HEK293 (cell line): ENCODE measurements at regions not wholly inside any gene's neighbourhood (a gene's known extent, or its start where the extent isn't known, plus 50 kb on each side); places are given as distances from the start of the nearest gene placed in this dataset.

Experiments used
- ZNF2 ChIP-seq: fragments of 450-650 bp; formaldehyde crosslinking; IDR thresholded peaks from 2 replicates; pipeline ENCODE4 v1.5.1; 2016; ENCODE audit warnings: missing biosample characterization, missing genetic modification characterization
- ZNF843 ChIP-seq: fragments of 450-650 bp; formaldehyde crosslinking; IDR thresholded peaks from 2 replicates; pipeline ENCODE4 v1.5.1; 2016; ENCODE audit warnings: missing biosample characterization, missing genetic modification characterization
- TF ChIP-seq, protein P1 (sequence below): fragments of 450-650 bp; formaldehyde crosslinking; IDR thresholded peaks from 2 replicates; pipeline ENCODE4 v1.5.1; 2016; ENCODE audit warnings: missing biosample characterization, missing genetic modification characterization
- TF ChIP-seq, protein P2 (sequence below): fragments of 450-650 bp; formaldehyde crosslinking; conservative IDR thresholded peaks from 2 replicates; pipeline ENCODE4 v1.5.1; 2016; ENCODE audit warnings: low read depth, missing biosample characterization, missing genetic modification characterization

DNA sequence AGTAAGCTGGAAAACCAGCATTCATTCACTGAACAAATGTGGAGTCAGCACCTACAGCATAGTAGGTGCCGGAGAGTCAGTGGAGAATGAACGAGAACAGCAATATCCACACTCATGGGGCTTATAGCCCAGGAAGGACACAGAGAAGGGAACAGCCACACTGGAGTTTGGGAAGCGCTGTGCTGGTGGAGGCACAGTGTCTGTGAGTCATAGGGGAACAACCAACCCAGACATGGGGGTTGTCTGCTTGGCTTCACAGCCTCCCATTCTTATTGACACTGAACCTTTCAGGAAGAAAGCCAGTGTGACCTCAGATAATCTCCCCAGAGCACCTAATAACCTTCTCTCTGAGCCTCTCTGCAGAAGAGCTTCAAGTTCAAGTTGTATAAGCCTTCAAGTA is 56.6 kb upstream of the UBASH3B start:
- TF ChIP-seq, protein P1, sequence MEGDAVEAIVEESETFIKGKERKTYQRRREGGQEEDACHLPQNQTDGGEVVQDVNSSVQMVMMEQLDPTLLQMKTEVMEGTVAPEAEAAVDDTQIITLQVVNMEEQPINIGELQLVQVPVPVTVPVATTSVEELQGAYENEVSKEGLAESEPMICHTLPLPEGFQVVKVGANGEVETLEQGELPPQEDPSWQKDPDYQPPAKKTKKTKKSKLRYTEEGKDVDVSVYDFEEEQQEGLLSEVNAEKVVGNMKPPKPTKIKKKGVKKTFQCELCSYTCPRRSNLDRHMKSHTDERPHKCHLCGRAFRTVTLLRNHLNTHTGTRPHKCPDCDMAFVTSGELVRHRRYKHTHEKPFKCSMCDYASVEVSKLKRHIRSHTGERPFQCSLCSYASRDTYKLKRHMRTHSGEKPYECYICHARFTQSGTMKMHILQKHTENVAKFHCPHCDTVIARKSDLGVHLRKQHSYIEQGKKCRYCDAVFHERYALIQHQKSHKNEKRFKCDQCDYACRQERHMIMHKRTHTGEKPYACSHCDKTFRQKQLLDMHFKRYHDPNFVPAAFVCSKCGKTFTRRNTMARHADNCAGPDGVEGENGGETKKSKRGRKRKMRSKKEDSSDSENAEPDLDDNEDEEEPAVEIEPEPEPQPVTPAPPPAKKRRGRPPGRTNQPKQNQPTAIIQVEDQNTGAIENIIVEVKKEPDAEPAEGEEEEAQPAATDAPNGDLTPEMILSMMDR = no peak
- TF ChIP-seq ZNF843 (tag by site-specific recombination) (no peak), ZNF2 (no peak)
- TF ChIP-seq, protein P2, sequence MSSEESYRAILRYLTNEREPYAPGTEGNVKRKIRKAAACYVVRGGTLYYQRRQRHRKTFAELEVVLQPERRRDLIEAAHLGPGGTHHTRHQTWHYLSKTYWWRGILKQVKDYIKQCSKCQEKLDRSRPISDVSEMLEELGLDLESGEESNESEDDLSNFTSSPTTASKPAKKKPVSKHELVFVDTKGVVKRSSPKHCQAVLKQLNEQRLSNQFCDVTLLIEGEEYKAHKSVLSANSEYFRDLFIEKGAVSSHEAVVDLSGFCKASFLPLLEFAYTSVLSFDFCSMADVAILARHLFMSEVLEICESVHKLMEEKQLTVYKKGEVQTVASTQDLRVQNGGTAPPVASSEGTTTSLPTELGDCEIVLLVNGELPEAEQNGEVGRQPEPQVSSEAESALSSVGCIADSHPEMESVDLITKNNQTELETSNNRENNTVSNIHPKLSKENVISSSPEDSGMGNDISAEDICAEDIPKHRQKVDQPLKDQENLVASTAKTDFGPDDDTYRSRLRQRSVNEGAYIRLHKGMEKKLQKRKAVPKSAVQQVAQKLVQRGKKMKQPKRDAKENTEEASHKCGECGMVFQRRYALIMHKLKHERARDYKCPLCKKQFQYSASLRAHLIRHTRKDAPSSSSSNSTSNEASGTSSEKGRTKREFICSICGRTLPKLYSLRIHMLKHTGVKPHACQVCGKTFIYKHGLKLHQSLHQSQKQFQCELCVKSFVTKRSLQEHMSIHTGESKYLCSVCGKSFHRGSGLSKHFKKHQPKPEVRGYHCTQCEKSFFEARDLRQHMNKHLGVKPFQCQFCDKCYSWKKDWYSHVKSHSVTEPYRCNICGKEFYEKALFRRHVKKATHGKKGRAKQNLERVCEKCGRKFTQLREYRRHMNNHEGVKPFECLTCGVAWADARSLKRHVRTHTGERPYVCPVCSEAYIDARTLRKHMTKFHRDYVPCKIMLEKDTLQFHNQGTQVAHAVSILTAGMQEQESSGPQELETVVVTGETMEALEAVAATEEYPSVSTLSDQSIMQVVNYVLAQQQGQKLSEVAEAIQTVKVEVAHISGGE = no peak
